Gastroesophageal sphincter (tissue), 3 donors: ENCODE measurements at regions not wholly inside any gene's neighbourhood (a gene's known extent, or its start where the extent isn't known, plus 50 kb on each side); places are given as distances from the start of the nearest gene placed in this dataset.

Experiments
- POLR2A ChIP-seq, 2 donors: fragments of 450-650 bp; IDR thresholded peaks; one replicate each; pipeline ENCODE4 v1.6.1; 2017; ENCODE audit warnings: antibody characterized with exemption in 2 of 2, mild to moderate bottlenecking in 2 of 2, moderate library complexity in 1 of 2
- POLR2AphosphoS5 ChIP-seq: sonication (generic); formaldehyde crosslinking; IDR thresholded peaks from one replicate; pipeline ENCODE4 v1.6.1; 2017; ENCODE audit warnings: antibody characterized with exemption
- TF ChIP-seq, protein P1 (sequence below), 4 experiments: fragments of 200-600 bp in 2 of 4; fragments of 450-650 bp in 2 of 4; sonication (generic) in 1 of 4; IDR thresholded peaks; one replicate each; pipeline ENCODE4 v1.5.1; 2017 to 2019; ENCODE audit warnings: antibody characterized with exemption in 4 of 4, mild to moderate bottlenecking in 2 of 4, moderate library complexity in 2 of 4

GRCh38 chr4:164011791-164012190 lies 517.3 kb downstream of the TMA16 start:
- TF ChIP-seq, protein P1, sequence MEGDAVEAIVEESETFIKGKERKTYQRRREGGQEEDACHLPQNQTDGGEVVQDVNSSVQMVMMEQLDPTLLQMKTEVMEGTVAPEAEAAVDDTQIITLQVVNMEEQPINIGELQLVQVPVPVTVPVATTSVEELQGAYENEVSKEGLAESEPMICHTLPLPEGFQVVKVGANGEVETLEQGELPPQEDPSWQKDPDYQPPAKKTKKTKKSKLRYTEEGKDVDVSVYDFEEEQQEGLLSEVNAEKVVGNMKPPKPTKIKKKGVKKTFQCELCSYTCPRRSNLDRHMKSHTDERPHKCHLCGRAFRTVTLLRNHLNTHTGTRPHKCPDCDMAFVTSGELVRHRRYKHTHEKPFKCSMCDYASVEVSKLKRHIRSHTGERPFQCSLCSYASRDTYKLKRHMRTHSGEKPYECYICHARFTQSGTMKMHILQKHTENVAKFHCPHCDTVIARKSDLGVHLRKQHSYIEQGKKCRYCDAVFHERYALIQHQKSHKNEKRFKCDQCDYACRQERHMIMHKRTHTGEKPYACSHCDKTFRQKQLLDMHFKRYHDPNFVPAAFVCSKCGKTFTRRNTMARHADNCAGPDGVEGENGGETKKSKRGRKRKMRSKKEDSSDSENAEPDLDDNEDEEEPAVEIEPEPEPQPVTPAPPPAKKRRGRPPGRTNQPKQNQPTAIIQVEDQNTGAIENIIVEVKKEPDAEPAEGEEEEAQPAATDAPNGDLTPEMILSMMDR (IDR thresholded peaks at IDR 0.05), result no peak
- TF ChIP-seq POLR2A (IDR thresholded peaks at IDR 0.05) (no peak), POLR2AphosphoS5 (no peak)
